Embryonic facial prominence (tissue), 1 donor: ENCODE measurements at regions not wholly inside any gene's neighbourhood (a gene's known extent, or its start where the extent isn't known, plus 50 kb on each side); places are given as distances from the start of the nearest gene placed in this dataset.

ENCODE experiments used
- DNase-seq: peaks from one replicate; pipeline ENCODE4 v3.0.0-alpha.2; 2016; ENCODE audit errors: extremely low spot score

DNA sequence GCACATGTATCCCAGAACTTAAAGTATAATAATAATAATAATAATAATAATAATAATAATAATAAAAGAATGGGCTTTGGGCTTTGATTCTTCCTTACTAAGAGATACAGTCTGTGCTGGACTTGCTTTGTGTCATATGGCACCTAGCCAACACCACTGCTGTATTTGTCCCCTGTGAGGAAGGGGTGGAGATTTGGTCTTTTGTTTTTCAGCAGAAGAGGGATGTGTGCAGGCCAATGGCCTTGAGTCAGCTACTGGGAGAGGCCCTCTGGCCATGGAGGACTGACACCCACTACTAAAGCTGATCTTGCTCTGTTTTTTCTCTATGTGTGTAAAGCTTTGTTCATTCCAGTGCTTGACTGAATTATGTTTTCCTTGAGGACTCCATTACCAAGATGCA lies 573.0 kb upstream of the PCDH15 start:
- DNase-seq, result no peak

DNA sequence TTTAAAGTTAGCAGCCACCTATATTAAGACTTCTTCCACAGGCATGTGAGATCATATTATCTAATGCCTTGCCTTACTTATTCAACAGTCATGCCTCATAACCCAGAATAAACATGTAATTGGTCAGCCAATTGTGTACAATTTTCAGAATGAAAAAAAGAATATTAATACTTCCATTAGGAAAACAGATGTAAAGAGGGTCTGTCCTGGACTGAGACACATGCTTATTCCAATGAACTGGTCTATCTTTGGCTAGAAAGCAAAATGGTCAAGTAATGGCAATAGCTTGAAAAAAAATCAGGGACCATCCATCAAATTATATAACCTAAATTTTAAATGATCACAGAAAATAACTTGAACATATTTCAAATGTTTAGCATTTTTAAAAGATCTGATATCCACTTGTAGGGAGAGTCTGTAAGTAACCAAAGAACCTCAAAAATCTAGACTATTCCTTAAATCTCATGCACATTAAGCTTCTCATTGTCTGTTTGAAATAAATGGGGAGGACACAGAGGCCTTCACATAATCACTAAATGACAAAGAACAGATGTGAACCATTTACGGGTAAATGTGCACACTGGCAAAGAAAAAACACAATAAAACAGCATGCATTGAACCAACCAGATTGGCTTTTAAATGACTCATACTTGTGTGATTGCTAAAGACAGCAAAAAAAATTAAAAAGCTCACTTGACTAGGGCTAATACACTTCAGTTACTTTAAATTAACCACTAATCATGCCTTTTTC lies 568.8 kb upstream of the PCDH15 start:
- no peak for DNase-seq

DNA sequence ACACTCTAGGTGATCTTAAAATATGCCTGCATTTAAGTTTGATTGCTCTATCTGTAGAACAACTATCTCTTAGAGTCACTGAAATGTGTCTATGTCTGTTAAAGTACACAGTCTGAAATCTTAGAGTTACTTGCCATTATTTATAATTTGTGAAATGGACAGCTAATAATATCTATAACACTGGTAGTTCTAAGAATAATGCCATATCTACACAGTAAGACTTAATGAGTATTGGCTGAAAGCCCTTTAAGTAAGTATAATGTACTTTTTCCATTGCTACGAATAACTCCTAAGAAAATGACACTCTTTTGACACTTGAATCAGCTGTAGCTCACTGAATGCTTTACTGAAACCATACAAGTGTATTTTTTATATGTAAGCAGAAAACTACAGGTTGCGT lies 567.4 kb upstream of the PCDH15 start:
- no peak for DNase-seq

DNA sequence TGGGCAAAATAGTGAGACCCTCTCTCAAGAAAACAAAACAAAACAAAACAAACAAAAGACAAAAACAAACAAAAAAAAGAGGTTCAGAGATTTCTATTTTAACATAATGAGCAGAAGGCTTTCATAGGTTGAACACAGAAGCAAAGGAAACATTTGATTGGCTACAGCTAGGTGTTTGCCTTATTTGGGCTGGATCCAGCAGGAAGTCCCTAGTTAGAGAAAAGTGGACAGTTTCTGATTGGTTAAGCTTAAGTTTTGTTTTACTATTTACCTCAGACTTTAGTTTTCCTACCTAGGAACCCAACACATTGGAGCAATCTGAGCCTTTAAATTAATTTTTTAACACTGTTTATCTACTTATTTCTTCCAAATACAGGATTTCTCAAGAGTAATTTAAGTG lies 566.5 kb upstream of the PCDH15 start:
- DNase-seq, result no peak

DNA sequence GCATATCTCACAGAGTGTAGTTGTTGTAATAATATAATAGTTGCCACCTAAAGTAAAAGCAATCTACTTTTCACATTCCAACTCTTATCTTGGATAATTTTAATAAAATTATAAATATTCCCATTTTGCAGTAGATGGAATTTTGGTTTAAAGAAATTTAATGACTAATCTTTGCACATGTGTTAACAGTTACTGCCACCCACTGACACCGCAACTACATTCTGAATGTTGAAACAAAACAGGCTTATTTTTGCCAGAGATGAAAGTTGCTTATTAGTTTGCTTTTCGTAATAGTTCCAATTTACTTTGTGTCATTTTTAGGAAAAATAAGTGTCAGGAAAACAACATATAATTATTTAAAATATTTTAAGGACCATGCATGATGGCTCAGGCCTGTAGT lies 557.5 kb upstream of the PCDH15 start:
- no peak for DNase-seq

DNA sequence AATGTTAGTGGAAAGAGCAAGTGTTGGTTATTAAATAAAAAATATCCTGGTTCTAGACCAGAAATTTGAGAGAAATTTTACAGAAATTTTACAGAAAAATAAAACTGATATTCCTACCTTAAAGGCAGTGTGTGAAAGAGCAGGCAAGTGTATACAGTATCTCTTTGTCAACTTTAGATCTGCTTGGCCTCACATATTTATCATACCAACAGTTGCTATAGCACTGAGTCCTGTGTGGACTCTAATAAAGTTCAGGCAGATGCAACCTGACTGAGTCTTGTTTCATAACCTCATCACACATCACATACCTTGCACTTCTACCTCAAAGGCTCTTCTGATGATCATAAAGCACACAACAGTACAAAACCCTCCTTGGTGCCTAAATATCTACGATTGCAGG lies 552.4 kb upstream of the PCDH15 start:
- DNase-seq, result no peak

DNA sequence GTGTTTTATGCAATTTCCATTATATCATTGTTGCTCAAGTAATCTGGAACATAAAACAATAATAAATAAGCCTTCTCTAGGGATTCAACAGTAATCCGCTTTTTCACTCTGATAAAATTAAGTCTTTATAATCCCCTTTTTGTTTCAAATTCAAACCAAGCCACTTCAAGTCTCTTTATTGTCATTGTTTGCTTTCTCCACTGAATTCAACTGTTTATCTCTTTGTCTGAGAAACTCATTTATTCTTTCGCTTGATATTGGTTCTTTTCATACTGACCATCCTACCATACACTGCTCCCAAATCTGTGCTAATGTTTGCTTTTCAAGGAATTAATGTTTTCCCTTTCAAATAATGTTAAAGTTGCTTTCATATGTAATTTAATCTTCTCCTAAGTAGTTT lies 550.4 kb upstream of the PCDH15 start:
- no peak for DNase-seq

DNA sequence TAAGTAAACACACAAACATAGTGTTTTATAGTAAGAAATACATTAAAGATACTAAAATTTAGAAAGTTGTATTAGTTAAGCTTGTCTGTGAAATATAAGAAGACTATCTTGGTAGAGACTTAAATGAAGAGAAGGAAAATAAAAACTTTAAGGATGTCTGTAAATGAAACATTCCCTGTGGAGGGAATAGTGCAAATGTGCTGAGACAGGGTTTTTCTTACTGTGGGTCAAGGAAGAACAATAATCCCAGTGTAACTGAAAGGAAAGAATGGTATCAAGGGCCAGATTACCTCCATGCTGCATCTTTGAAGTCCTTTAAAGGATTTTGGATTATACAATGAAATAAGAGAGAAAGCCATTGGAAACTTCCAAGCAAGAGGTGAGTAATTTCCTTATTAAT lies 547.5 kb upstream of the PCDH15 start:
- no peak for DNase-seq

DNA sequence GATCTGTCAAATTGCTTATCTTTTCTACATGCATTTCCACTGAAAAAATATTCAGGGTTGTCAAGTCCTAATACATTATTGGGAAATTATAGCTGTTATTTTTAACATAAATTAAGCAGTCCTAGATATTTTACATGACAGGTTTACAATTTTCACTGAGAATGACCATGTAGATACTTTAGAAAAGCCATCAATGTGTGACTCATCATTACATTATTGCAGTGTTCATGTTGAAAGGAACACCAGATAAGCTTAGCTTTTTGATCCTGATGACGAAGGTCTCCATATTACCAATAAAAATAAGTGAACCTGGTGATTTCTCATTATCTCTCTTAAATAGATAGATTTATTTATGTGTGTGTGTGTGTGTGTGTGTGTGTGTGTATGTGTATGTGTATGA lies 529.5 kb upstream of the PCDH15 start:
- DNase-seq, result no peak

DNA sequence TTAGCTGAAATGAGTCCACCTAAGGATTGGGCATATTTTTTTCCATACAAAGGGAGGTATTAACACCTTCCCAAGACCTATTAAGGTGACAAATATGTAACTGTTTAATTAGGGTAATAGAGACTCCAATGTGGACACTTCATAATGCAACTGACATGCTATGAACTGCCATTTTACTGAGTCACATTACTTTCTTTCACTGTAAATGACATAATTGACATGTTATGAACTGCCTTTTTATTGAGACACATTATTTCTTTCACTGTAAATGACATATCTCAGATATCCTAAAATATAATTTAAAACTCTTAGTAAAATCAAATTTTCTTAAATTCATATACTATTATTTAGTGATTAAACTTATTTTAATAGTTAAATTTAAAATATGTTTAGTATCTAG lies 528.8 kb upstream of the PCDH15 start:
- no peak for DNase-seq

DNA sequence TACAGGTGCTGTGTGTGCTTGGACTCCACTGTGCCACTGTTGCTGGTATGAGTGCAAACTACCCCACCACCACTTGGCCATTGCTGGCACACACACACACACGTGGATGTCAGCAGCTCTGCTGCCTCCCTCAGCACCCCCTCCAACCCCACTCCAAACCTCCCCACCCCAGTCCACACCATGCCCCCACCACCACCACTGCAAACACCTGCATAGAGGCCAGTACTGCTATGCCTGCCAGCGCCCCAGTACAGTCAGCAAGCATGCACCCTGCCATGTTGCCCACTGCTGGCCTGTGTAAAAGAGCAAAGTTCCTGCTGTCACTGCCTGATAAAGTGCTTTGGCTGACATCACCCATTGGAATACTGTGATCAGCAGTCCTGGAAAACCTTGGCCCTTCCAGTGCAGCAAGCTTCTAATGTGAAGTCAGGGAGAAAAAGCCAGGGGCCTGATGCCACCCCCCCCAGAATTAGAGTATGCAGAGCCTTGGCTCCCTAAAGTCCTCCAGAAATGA lies 519.2 kb upstream of the PCDH15 start:
- DNase-seq, result no peak

DNA sequence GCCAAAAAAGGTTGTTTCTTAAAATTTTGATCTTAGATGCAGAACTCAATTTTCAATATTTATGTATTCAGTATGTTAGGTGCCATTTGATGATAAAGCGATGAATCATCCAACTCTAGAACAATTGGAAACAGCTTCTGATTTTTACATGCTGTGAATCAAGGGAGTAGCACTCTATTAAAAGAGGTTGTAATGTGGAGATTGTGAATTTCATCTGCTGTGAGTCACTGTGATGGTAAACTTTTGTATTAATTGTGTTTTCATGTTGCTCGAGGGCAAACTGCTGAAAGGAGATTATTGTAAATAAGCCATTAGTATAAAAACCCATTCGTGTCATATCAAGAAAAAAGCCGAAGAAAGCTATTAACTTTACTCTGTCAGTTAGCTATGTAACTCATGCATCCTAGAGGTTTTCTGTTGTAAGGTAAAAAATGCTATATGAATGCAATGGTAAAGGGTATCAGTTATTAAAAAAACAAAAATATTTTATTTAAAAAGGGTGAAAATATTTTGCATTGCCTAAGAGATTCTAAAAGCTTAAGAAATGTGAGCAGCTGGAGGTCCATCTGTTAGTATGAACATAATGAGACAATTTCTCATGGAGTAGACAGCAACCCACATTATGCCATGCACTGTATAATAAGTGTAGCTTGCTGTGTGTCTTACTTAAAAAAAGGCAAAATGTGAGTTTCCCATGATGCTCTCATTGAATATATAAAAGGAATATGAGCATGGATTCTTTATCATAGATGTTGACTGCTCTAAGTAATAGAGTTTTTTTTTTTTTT lies 511.0 kb upstream of the PCDH15 start:
- no peak for DNase-seq

DNA sequence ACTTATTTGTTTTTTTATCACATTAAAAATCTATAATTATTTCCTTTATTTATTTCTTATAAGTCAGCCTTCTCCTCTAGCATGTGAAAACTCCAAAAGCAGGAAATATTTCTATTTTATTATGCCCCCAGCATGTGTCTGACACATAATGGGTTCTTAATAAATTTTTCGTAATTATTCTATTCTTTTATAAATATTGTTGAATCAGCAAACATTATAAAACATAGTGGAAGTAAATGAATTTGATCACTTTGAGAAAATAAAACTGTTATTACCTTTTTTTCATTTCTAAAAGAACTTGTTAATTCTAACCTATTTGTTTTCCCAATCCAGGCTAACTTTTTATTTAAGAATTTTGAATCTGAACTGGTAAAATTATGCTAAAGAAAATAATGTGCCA lies 509.1 kb upstream of the PCDH15 start:
- DNase-seq, result no peak

DNA sequence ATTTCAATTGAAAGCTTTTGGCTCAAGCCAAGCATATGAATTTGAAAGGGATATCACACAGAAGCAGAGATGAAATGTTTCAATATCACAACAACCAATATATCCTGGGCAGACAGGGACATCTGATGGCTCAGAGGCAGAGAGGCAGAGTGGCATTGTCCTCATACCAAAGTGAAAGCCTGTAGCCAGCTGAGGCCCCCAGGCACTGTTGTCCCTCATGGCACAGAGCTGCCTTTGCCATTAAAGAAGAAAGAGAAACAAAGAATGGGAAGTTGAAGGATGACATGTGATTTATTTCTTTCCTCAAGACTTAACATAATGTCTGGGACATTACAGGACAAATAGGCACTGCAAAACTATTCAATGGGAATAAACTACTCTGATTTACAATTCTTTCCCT lies 504.3 kb upstream of the PCDH15 start:
- no peak for DNase-seq

DNA sequence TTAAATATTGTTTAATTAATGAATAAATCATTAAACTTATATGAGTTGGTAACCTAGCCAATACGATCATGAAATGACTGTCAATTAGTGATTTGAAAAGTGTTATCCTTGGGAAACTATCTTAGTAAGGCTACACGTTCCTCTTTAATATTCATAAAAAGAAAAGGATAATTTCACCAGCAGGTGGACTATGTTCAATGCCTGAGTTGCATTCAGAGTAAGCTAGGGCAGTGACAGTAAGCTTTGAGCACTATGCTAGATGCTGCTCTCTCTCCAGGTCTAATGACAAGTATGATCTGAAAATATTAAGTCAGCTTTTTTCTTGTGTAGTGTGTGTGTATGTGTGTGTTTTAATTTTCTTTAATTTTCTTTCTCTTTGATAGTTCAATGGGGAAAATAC lies 486.3 kb upstream of the PCDH15 start:
- DNase-seq, result no peak

DNA sequence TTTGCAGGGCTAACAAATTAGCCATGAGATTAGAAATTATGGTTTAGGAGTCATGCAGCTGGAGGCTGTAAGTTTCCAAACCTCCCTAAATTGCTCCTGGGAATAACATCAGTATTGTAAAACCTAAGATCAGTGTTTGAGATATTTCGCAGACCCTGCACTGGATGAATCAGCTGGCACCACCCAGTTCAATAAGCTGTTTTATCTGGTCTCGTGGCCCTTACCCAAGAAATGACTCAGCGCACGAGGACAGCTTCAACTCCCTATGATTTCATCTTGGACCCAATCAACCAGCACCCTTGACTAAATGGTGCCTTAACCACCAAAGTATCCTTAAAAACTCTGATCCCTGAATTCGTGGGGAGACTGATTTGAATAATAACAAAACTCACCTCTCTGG lies 482.0 kb upstream of the PCDH15 start:
- DNase-seq, result no peak

DNA sequence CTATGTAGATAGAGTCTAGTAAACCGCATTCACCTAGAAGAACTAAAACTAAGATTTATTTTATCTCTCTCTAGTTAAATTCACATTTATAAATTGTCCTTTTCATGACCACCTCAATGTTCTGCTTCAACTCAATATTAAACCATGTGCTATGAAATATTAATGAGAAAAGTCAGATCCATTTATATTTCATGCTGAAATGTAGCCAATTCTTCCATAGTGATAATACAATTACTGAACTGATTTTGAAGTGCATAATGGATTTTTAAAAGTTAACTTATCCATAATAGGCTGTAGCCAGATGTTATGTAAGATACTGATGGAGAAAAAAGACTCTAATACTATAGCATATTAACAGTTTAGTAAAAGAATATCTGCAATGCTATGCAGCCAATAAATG lies 479.7 kb upstream of the PCDH15 start:
- DNase-seq, result no peak

DNA sequence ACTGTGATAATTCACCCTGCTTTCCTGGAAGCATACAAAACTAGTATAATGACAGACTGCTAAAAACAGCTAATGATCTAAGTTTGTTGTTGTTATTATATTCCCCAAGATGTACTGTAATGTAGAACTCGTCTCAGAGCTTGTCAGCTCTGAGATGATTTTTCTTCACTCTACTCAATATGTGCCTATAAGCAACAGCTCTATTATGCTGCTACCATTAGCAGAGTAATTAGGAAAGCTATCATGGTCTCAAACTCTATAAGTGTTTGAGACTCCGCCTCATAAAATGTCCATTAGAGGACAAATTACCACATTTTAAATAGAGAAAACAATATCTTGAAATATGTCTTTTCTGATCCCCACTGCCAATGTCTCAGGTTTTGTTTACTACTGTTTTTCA lies 476.5 kb upstream of the PCDH15 start:
- DNase-seq, result no peak

DNA sequence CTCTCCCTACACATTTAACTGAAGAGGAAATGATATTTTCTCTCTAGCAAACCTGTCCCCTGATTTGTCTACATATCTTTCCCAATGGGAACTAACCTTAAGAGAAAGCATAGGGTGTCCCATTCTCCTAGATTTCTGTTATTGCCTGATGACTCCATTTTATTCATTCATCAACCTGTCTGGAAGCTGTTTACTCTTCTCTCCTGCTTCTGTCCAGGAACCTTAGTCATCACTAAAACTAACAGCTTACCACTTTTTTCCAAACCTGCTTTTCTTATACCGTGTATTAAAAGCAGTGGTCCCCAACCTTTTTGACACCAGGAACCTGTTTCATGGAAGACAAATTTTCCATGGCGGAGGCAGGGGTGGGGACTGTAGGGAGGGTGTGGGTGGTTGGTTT lies 473.3 kb upstream of the PCDH15 start:
- no peak for DNase-seq

DNA sequence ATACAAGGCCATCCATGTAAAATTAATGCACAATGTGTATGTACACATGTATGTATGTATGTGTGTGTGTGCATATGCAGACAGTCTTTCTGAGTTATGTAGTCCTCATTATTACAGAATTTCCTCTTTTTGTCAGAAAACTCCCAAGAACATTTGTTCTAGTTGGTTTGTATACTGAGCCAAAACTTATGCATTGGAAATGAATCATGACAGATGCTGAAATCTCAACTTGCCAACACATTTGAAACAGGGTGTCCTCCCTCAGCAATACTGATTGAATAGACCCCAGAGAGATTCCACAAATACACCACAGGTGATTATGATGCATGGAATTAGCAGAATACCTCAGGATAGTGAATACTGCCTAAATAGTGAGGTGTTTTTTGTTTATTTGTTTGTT lies 472.9 kb upstream of the PCDH15 start:
- no peak for DNase-seq

DNA sequence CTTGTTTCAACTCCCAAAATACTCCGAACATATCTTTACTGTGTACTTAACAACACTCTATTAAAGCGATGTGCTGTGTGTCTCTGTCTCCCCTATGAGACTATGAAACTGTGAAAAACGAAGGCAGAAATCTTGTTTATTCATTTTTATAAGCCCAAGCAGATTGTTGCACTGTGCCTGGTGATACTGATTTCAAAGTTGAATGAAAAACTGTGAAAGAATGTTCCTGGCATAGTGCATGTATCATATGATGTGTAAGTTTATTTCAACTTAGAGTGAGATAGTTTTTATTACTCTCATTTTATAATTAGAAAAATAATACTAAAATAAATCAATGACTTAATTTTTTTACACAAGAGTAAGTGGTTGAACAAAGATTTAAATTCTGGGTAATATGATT lies 471.9 kb upstream of the PCDH15 start:
- DNase-seq, result no peak

DNA sequence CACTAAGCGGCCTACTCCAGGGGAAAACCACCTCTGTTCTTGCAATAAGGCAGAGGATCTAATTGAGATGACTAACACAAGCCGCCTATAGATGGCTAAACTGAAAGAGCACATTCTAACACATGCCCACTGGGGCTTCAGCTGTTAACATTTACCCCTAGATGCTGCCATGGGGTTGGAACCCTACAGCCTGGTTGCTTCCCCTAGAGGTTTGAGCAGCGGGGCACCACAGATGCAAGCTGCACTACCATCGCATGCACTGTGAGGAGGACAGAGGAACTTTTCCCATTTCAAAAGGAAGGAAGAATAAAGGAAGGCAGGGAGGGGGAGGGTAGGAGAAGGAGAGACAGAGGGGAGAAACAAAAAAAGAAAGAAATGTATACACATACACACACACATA lies 465.8 kb upstream of the PCDH15 start:
- DNase-seq, result no peak

DNA sequence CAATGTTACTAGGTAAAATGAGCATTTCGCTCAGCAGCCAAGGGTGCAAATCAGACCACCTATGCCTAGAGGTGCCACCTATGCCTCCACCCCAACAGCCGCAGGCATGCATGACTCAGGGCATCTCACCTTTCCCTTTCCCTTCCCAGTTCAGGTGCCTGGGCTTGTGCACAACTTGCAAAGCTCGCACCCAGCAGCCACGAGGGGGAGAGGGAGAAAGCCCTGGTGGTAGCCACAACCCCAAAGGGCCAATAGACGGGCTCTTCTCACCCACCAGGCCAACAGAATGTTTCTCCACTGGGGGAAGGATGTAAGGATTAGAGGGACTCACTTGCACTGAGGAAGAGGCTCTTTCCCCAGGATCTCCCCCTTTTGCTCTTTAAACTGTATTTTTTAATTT lies 462.3 kb upstream of the PCDH15 start:
- DNase-seq, result no peak
